ENCODE measurements at regions not wholly inside any gene's neighbourhood (a gene's known extent, or its start where the extent isn't known, plus 50 kb on each side); places are given as distances from the start of the nearest gene placed in this dataset.

DNA sequence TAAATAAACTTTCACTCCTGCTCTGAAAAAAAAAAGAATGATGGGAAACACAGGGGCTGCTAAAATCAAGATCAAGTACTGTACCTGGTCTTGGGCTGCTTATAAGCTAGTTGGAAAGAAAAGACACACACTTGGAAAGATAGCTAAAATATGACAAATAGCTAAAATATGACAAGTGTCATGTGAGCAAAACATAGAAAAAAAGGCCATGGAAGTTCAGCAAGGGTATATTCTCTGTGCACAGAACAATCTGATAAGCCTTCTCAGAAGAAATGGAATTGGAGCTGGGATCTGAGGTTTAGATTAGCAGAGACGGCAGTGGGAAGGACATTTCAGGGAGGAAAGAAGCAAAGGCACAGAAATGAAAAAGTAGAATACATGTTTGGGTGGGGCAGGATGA lies 126.2 kb upstream of the PMCH start:
- H3K79me2 ChIP-seq (ENCODE audit: insufficient read depth, low read length) = no peaks in the 10 kb centered on the region
- H3K4me3 ChIP-seq (ENCODE audit: insufficient read depth, low read length) = no peak overlapping the region
- H3K36me3 ChIP-seq (ENCODE audit: insufficient read depth, low read length) = no peaks in the 10 kb centered on the region
- no peak for DNase-seq (ENCODE audit: insufficient read length, low spot score, missing footprints)
- H3K4me1 ChIP-seq (ENCODE audit: insufficient read depth, low read length) = no peaks in the 10 kb centered on the region
- TF ChIP-seq, protein P1, sequence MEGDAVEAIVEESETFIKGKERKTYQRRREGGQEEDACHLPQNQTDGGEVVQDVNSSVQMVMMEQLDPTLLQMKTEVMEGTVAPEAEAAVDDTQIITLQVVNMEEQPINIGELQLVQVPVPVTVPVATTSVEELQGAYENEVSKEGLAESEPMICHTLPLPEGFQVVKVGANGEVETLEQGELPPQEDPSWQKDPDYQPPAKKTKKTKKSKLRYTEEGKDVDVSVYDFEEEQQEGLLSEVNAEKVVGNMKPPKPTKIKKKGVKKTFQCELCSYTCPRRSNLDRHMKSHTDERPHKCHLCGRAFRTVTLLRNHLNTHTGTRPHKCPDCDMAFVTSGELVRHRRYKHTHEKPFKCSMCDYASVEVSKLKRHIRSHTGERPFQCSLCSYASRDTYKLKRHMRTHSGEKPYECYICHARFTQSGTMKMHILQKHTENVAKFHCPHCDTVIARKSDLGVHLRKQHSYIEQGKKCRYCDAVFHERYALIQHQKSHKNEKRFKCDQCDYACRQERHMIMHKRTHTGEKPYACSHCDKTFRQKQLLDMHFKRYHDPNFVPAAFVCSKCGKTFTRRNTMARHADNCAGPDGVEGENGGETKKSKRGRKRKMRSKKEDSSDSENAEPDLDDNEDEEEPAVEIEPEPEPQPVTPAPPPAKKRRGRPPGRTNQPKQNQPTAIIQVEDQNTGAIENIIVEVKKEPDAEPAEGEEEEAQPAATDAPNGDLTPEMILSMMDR (IDR thresholded peaks at IDR 0.05; ENCODE audit: extremely low read depth, low read depth, low read length) = no peak
- no peaks in the 10 kb centered on the region for H3K9me3 ChIP-seq (ENCODE audit: low read depth, low read length)
- no peak overlapping the region for H3K27ac ChIP-seq (ENCODE audit: low read depth, low read length)
- H3K27me3 ChIP-seq (ENCODE audit: insufficient read depth, low read length) = no peaks in the 10 kb centered on the region
- H2AFZ ChIP-seq (ENCODE audit: low read length) = no peak overlapping the region
- H3K4me2 ChIP-seq (ENCODE audit: insufficient read depth, low read length) = no peak overlapping the region
- no peaks in the 10 kb centered on the region for H4K20me1 ChIP-seq (ENCODE audit: insufficient read depth, low read length)

DNA sequence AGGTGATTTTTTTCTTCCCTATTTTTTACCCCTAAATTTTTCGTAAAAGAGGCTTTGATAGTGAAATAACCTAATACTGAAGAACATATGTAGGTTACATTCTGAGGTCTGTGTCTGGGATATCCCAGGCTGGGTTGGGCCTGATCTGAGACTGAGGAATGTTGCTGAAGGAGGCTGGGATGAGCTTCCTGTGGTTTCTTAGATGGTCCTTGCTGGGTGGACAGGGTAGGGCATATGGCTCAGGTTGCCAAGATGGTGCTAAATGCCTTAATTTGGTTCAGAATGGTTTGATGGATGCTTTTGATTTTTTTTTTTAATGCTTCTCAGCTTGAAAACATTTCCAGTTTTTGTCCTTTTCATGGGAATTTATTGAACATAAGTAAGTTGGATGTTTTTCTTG lies 124.6 kb upstream of the PMCH start:
- no peaks in the 10 kb centered on the region for H3K4me1 ChIP-seq (ENCODE audit: insufficient read depth, low read length)
- TF ChIP-seq, protein P1 (IDR thresholded peaks at IDR 0.05; ENCODE audit: extremely low read depth, low read depth, low read length) = no peak
- no peaks in the 10 kb centered on the region for H3K79me2 ChIP-seq (ENCODE audit: insufficient read depth, low read length)
- H3K27me3 ChIP-seq (ENCODE audit: insufficient read depth, low read length) = no peaks in the 10 kb centered on the region
- no peaks in the 10 kb centered on the region for H3K36me3 ChIP-seq (ENCODE audit: insufficient read depth, low read length)
- H4K20me1 ChIP-seq (ENCODE audit: insufficient read depth, low read length) = no peaks in the 10 kb centered on the region
- no peak overlapping the region for H3K4me3 ChIP-seq (ENCODE audit: insufficient read depth, low read length)
- H2AFZ ChIP-seq (ENCODE audit: low read length) = no peak overlapping the region
- H3K27ac ChIP-seq (ENCODE audit: low read depth, low read length) = no peak overlapping the region
- DNase-seq (ENCODE audit: insufficient read length, low spot score, missing footprints) = no peak
- H3K4me2 ChIP-seq (ENCODE audit: insufficient read depth, low read length) = no peak overlapping the region
- H3K9me3 ChIP-seq (ENCODE audit: low read depth, low read length) = no peaks in the 10 kb centered on the region

- H3K4me3 ChIP-seq (ENCODE audit: insufficient read depth, low read length) = no peak overlapping the region
- H3K27ac ChIP-seq (ENCODE audit: low read depth, low read length) = no peak overlapping the region
- H3K9me3 ChIP-seq (ENCODE audit: low read depth, low read length) = no peaks in the 10 kb centered on the region
- H3K27me3 ChIP-seq (ENCODE audit: insufficient read depth, low read length) = no peaks in the 10 kb centered on the region
- H3K79me2 ChIP-seq (ENCODE audit: insufficient read depth, low read length) = no peaks in the 10 kb centered on the region
- TF ChIP-seq, protein P1 (IDR thresholded peaks at IDR 0.05; ENCODE audit: extremely low read depth, low read depth, low read length) = no peak
- H4K20me1 ChIP-seq (ENCODE audit: insufficient read depth, low read length) = no peaks in the 10 kb centered on the region
- H3K4me2 ChIP-seq (ENCODE audit: insufficient read depth, low read length) = no peak overlapping the region
- no peak overlapping the region for H2AFZ ChIP-seq (ENCODE audit: low read length)
- no peaks in the 10 kb centered on the region for H3K36me3 ChIP-seq (ENCODE audit: insufficient read depth, low read length)
- no peaks in the 10 kb centered on the region for H3K4me1 ChIP-seq (ENCODE audit: insufficient read depth, low read length)
- no peak for DNase-seq (ENCODE audit: insufficient read length, low spot score, missing footprints)
Observed at GRCh38 chr12:102321305-102322082, 123.9 kb upstream of the PMCH start.

GRCh38 chr12:102317155-102317554 lies 119.5 kb upstream of the PMCH start:
- no peak overlapping the region for H2AFZ ChIP-seq (ENCODE audit: low read length)
- TF ChIP-seq, protein P1 (IDR thresholded peaks at IDR 0.05; ENCODE audit: extremely low read depth, low read depth, low read length) = no peak
- no peak for DNase-seq (ENCODE audit: insufficient read length, low spot score, missing footprints)

More at GRCh38 chr12:102317155-102317554, 119.5 kb upstream of the PMCH start:
- Histone ChIP-seq H3K27ac (ENCODE audit: low read depth, low read length) (no peak overlapping the region), H3K36me3 (ENCODE audit: insufficient read depth, low read length) (no peaks in the 10 kb centered on the region), H3K27me3 (ENCODE audit: insufficient read depth, low read length) (no peaks in the 10 kb centered on the region), H3K4me1 (ENCODE audit: insufficient read depth, low read length) (no peaks in the 10 kb centered on the region), H3K4me3 (ENCODE audit: insufficient read depth, low read length) (no peak overlapping the region), H3K4me2 (ENCODE audit: insufficient read depth, low read length) (no peak overlapping the region), H3K9me3 (ENCODE audit: low read depth, low read length) (no peaks in the 10 kb centered on the region), H4K20me1 (ENCODE audit: insufficient read depth, low read length) (no peaks in the 10 kb centered on the region), H3K79me2 (ENCODE audit: insufficient read depth, low read length) (no peaks in the 10 kb centered on the region)
